ENCODE measurements at regions not wholly inside any gene's neighbourhood (a gene's known extent, or its start where the extent isn't known, plus 50 kb on each side); places are given as distances from the start of the nearest gene placed in this dataset.

Small RNA genes in the stretch of these regions (small RNA-seq; reads per million reads assigned to genes)
- 0 reads per million in 3 experiments for gene AC006548.1 (ENCODE audit: insufficient read depth in 2 of 3, insufficient read length in 3 of 3, low read depth in 2 of 3, low replicate concordance in 1 of 3)
- 0 reads per million in 3 experiments for gene MTND1P17 (ENCODE audit: insufficient read depth in 2 of 3, insufficient read length in 3 of 3, low read depth in 2 of 3, low replicate concordance in 1 of 3)
